ENCODE measurements at regions not wholly inside any gene's neighbourhood (a gene's known extent, or its start where the extent isn't known, plus 50 kb on each side); places are given as distances from the start of the nearest gene placed in this dataset.

- H3K9me3 ChIP-seq (ENCODE audit: control insufficient read depth in 2 of 3, low read length in 3 of 3): no peaks in the 10 kb centered on the region
- H3K27me3 Mint-ChIP-seq: peaks cover 0 to 17% (median 8%) of the 10 kb centered on the region in 5 donors
- no peaks in the 10 kb centered on the region for H3K36me3 Mint-ChIP-seq
- ATAC-seq (no peak), DNase-seq (no peak)
- intact Hi-C loops (cut with micrococcal nuclease): no loop called here
- H3K4me3 Mint-ChIP-seq: no peak overlapping the region
- no peaks in the 10 kb centered on the region for H3K36me3 ChIP-seq (ENCODE audit: control insufficient read depth in 2 of 3, insufficient read depth in 3 of 3, low read length in 3 of 3)
- no peak overlapping the region for H3K27ac Mint-ChIP-seq
- H3K4me1 Mint-ChIP-seq: no peaks in the 10 kb centered on the region
- ChIA-PET CTCF (no interaction called here), POLR2A (no interaction called here)
- H3K27me3 ChIP-seq (ENCODE audit: control insufficient read depth in 2 of 2, insufficient read depth in 2 of 2, low read length in 2 of 2): no peaks in the 10 kb centered on the region
- peaks cover 0 to 6% (median 0%) of the 10 kb centered on the region in 11 donors for H3K9me3 Mint-ChIP-seq
- no peak overlapping the region for H3K4me3 ChIP-seq (ENCODE audit: low read length)
- no peaks in the 10 kb centered on the region for H3K4me1 ChIP-seq (ENCODE audit: control insufficient read depth in 2 of 2, insufficient read depth in 2 of 2, low read length in 2 of 2)
- no peak overlapping the region for H3K27ac ChIP-seq (ENCODE audit: low read depth, low read length)
Observed at GRCh38 chr10:120162471-120162870, 269.9 kb downstream of the SEC23IP start.

GRCh38 chr10:120172356-120172755 lies 279.8 kb downstream of the SEC23IP start:
- ChIA-PET CTCF (no interaction called here), POLR2A (no interaction called here)
- H3K4me1 Mint-ChIP-seq: no peaks in the 10 kb centered on the region
- intact Hi-C loops (cut with micrococcal nuclease): no loop called here
- Histone ChIP-seq H3K27me3 (ENCODE audit: control insufficient read depth in 2 of 2, insufficient read depth in 2 of 2, low read length in 2 of 2) (peaks cover 0 to 3% of the 10 kb centered on the region in 2 donors), H3K4me3 (ENCODE audit: low read length) (no peak overlapping the region), H3K4me1 (ENCODE audit: control insufficient read depth in 2 of 2, insufficient read depth in 2 of 2, low read length in 2 of 2) (no peaks in the 10 kb centered on the region), H3K27ac (ENCODE audit: low read depth, low read length) (no peak overlapping the region), H3K9me3 (ENCODE audit: control insufficient read depth in 2 of 3, low read length in 3 of 3) (no peaks in the 10 kb centered on the region), H3K36me3 (ENCODE audit: control insufficient read depth in 2 of 3, insufficient read depth in 3 of 3, low read length in 3 of 3) (no peaks in the 10 kb centered on the region)
- no peak overlapping the region for H3K27ac Mint-ChIP-seq
- H3K4me3 Mint-ChIP-seq: no peak overlapping the region
- H3K9me3 Mint-ChIP-seq: peaks cover 0 to 14% (median 0%) of the 10 kb centered on the region in 11 donors
- no peak for ATAC-seq
- DNase-seq: no peak
- peaks cover 0 to 40% (median 22%) of the 10 kb centered on the region in 5 donors for H3K27me3 Mint-ChIP-seq
- no peaks in the 10 kb centered on the region for H3K36me3 Mint-ChIP-seq

GRCh38 chr10:120174491-120174890 lies 282.0 kb downstream of the SEC23IP start:
- ATAC-seq (no peak), DNase-seq (no peak)
- Histone ChIP-seq H3K4me1 (ENCODE audit: control insufficient read depth in 2 of 2, insufficient read depth in 2 of 2, low read length in 2 of 2) (no peaks in the 10 kb centered on the region), H3K27me3 (ENCODE audit: control insufficient read depth in 2 of 2, insufficient read depth in 2 of 2, low read length in 2 of 2) (no peaks in the 10 kb centered on the region), H3K36me3 (ENCODE audit: control insufficient read depth in 2 of 3, insufficient read depth in 3 of 3, low read length in 3 of 3) (no peaks in the 10 kb centered on the region), H3K9me3 (ENCODE audit: control insufficient read depth in 2 of 3, low read length in 3 of 3) (no peaks in the 10 kb centered on the region), H3K27ac (ENCODE audit: low read depth, low read length) (no peak overlapping the region), H3K4me3 (ENCODE audit: low read length) (no peak overlapping the region)
- Mint-ChIP-seq H3K9me3 (peaks cover 0 to 14% (median 2%) of the 10 kb centered on the region in 11 donors), H3K27ac (no peak overlapping the region), H3K4me1 (no peaks in the 10 kb centered on the region), H3K27me3 (peaks cover 0 to 52% (median 30%) of the 10 kb centered on the region in 5 donors), H3K36me3 (no peaks in the 10 kb centered on the region), H3K4me3 (no peak overlapping the region)
- ChIA-PET CTCF (no interaction called here), POLR2A (no interaction called here)
- intact Hi-C loops (cut with micrococcal nuclease): no loop called here

- no peaks in the 10 kb centered on the region for H3K36me3 Mint-ChIP-seq
- no peak overlapping the region for H3K4me3 Mint-ChIP-seq
- CTCF ChIA-PET: no interaction called here
- Histone ChIP-seq H3K9me3 (ENCODE audit: control insufficient read depth in 2 of 3, low read length in 3 of 3) (no peaks in the 10 kb centered on the region), H3K4me1 (ENCODE audit: control insufficient read depth in 2 of 2, insufficient read depth in 2 of 2, low read length in 2 of 2) (no peaks in the 10 kb centered on the region), H3K4me3 (ENCODE audit: low read length) (no peak overlapping the region), H3K27ac (ENCODE audit: low read depth, low read length) (no peak overlapping the region), H3K36me3 (ENCODE audit: control insufficient read depth in 2 of 3, insufficient read depth in 3 of 3, low read length in 3 of 3) (no peaks in the 10 kb centered on the region), H3K27me3 (ENCODE audit: control insufficient read depth in 2 of 2, insufficient read depth in 2 of 2, low read length in 2 of 2) (no peaks in the 10 kb centered on the region)
- H3K4me1 Mint-ChIP-seq: no peaks in the 10 kb centered on the region
- POLR2A ChIA-PET: no interaction called here
- peaks cover 0 to 55% (median 27%) of the 10 kb centered on the region in 5 donors for H3K27me3 Mint-ChIP-seq
- DNase-seq (no peak), ATAC-seq (no peak)
- no peak overlapping the region for H3K27ac Mint-ChIP-seq
- intact Hi-C loops (cut with micrococcal nuclease): no loop called here
- peaks cover 0 to 6% (median 0%) of the 10 kb centered on the region in 11 donors for H3K9me3 Mint-ChIP-seq
Observed at GRCh38 chr10:120177330-120177729, 279.7 kb upstream of the PLPP4 start.

GRCh38 chr10:120180160-120180559 lies 276.9 kb upstream of the PLPP4 start:
- Mint-ChIP-seq H3K9me3 (peaks cover 0 to 6% (median 0%) of the 10 kb centered on the region in 11 donors), H3K4me1 (no peaks in the 10 kb centered on the region), H3K4me3 (no peak overlapping the region), H3K27ac (no peak overlapping the region), H3K27me3 (peaks cover 0 to 58% (median 23%) of the 10 kb centered on the region in 5 donors), H3K36me3 (no peaks in the 10 kb centered on the region)
- H3K27me3 ChIP-seq (ENCODE audit: control insufficient read depth in 2 of 2, insufficient read depth in 2 of 2, low read length in 2 of 2): no peaks in the 10 kb centered on the region
- no peak overlapping the region for H3K27ac ChIP-seq (ENCODE audit: low read depth, low read length)
- no peak for ATAC-seq
- H3K9me3 ChIP-seq (ENCODE audit: control insufficient read depth in 2 of 3, low read length in 3 of 3): no peaks in the 10 kb centered on the region
- intact Hi-C loops (cut with micrococcal nuclease): no loop called here
- no peak overlapping the region for H3K4me3 ChIP-seq (ENCODE audit: low read length)
- no peak for DNase-seq
- H3K36me3 ChIP-seq (ENCODE audit: control insufficient read depth in 2 of 3, insufficient read depth in 3 of 3, low read length in 3 of 3): no peaks in the 10 kb centered on the region
- POLR2A ChIA-PET: no interaction called here
- H3K4me1 ChIP-seq (ENCODE audit: control insufficient read depth in 2 of 2, insufficient read depth in 2 of 2, low read length in 2 of 2): no peaks in the 10 kb centered on the region
- CTCF ChIA-PET: no interaction called here

GRCh38 chr10:120181154-120181553 lies 275.9 kb upstream of the PLPP4 start:
- no peak for ATAC-seq
- no peaks in the 10 kb centered on the region for H3K36me3 Mint-ChIP-seq

GRCh38 chr10:120182431-120182830 lies 274.6 kb upstream of the PLPP4 start:
- CTCF ChIA-PET: no interaction called here

More at GRCh38 chr10:120181154-120181553, 275.9 kb upstream of the PLPP4 start:
- no peak for DNase-seq
- Histone ChIP-seq H3K27me3 (ENCODE audit: control insufficient read depth in 2 of 2, insufficient read depth in 2 of 2, low read length in 2 of 2) (no peaks in the 10 kb centered on the region), H3K27ac (ENCODE audit: low read depth, low read length) (no peak overlapping the region), H3K9me3 (ENCODE audit: control insufficient read depth in 2 of 3, low read length in 3 of 3) (no peaks in the 10 kb centered on the region), H3K4me3 (ENCODE audit: low read length) (no peak overlapping the region), H3K36me3 (ENCODE audit: control insufficient read depth in 2 of 3, insufficient read depth in 3 of 3, low read length in 3 of 3) (no peaks in the 10 kb centered on the region), H3K4me1 (ENCODE audit: control insufficient read depth in 2 of 2, insufficient read depth in 2 of 2, low read length in 2 of 2) (no peaks in the 10 kb centered on the region)
- intact Hi-C loops (cut with micrococcal nuclease): no loop called here
- Mint-ChIP-seq H3K4me1 (no peaks in the 10 kb centered on the region), H3K9me3 (peaks cover 0 to 6% (median 0%) of the 10 kb centered on the region in 11 donors), H3K27me3 (peaks cover 0 to 53% (median 28%) of the 10 kb centered on the region in 5 donors), H3K27ac (no peak overlapping the region), H3K4me3 (no peak overlapping the region)
- CTCF ChIA-PET: no interaction called here
- POLR2A ChIA-PET: no interaction called here

More at GRCh38 chr10:120182431-120182830, 274.6 kb upstream of the PLPP4 start:
- H3K36me3 ChIP-seq (ENCODE audit: control insufficient read depth in 2 of 3, insufficient read depth in 3 of 3, low read length in 3 of 3): no peaks in the 10 kb centered on the region
- Mint-ChIP-seq H3K9me3 (peaks cover 0 to 4% (median 0%) of the 10 kb centered on the region in 11 donors), H3K4me3 (no peak overlapping the region), H3K27me3 (peaks cover 0 to 40% (median 22%) of the 10 kb centered on the region in 5 donors), H3K4me1 (peaks cover 0 to 2% (median 0%) of the 10 kb centered on the region in 7 donors), H3K27ac (no peak overlapping the region), H3K36me3 (no peaks in the 10 kb centered on the region)
- no peaks in the 10 kb centered on the region for H3K9me3 ChIP-seq (ENCODE audit: control insufficient read depth in 2 of 3, low read length in 3 of 3)
- DNase-seq (no peak), ATAC-seq (no peak)
- POLR2A ChIA-PET: no interaction called here
- no peaks in the 10 kb centered on the region for H3K27me3 ChIP-seq (ENCODE audit: control insufficient read depth in 2 of 2, insufficient read depth in 2 of 2, low read length in 2 of 2)
- H3K27ac ChIP-seq (ENCODE audit: low read depth, low read length): no peak overlapping the region
- H3K4me1 ChIP-seq (ENCODE audit: control insufficient read depth in 2 of 2, insufficient read depth in 2 of 2, low read length in 2 of 2): no peaks in the 10 kb centered on the region
- intact Hi-C loops (cut with micrococcal nuclease): no loop called here
- no peak overlapping the region for H3K4me3 ChIP-seq (ENCODE audit: low read length)

Measured in naive thymus-derived CD4-positive, alpha-beta T cell (primary cell).